GM23338 (cell line): ENCODE measurements at regions not wholly inside any gene's neighbourhood (a gene's known extent, or its start where the extent isn't known, plus 50 kb on each side); places are given as distances from the start of the nearest gene placed in this dataset.

Experiments
- ATAC-seq: fragments of 200-7000 bp; cut with Tn5 transposase; 3 replicates; pipeline ENCODE4 v1.9.1; 2020
- DNase-seq: peaks from one replicate; pipeline ENCODE4 v3.0.0-alpha.2; 2015; ENCODE audit warnings: low spot score
- H2AFZ ChIP-seq: fragments of 200-600 bp; sonication (generic); 2 replicates; pipeline ENCODE4 v1.8.0; 2016; ENCODE audit warnings: antibody characterized with exemption, mild to moderate bottlenecking, moderate library complexity
- H3F3A ChIP-seq: fragments of 200-600 bp; sonication (generic); replicated peaks from 2 replicates; pipeline ENCODE4 v1.8.0; 2017; ENCODE audit warnings: antibody characterized with exemption, mixed run types, low read depth
- H3K27ac ChIP-seq: fragments of 200-600 bp; sonication (generic); 2 replicates; pipeline ENCODE4 v1.6.1; 2016; ENCODE audit warnings: low read depth
- H3K27me3 ChIP-seq: fragments of 200-600 bp; sonication (generic); 2 replicates; pipeline ENCODE4 v1.8.0; 2016; ENCODE audit warnings: mild to moderate bottlenecking, mixed run types, moderate library complexity; ENCODE audit not compliant: insufficient read depth
- H3K36me3 ChIP-seq: fragments of 200-600 bp; sonication (generic); 2 replicates; pipeline ENCODE4 v1.8.0; 2016; ENCODE audit warnings: mild to moderate bottlenecking; ENCODE audit not compliant: insufficient read depth
- H3K4me1 ChIP-seq: fragments of 200-600 bp; sonication (generic); 2 replicates; pipeline ENCODE4 v1.8.0; 2016; ENCODE audit warnings: mild to moderate bottlenecking, moderate library complexity; ENCODE audit not compliant: insufficient read depth
- H3K4me2 ChIP-seq: fragments of 200-600 bp; sonication (generic); 2 replicates; pipeline ENCODE4 v1.7.1; 2017; ENCODE audit warnings: mixed run types
- H3K4me3 ChIP-seq: fragments of 200-600 bp; sonication (generic); 2 replicates; pipeline ENCODE4 v1.6.1; 2016; ENCODE audit warnings: mixed run types
- H3K79me2 ChIP-seq: fragments of 200-600 bp; sonication (generic); replicated peaks from 2 replicates; pipeline ENCODE4 v1.8.0; 2017; ENCODE audit warnings: mild to moderate bottlenecking; ENCODE audit not compliant: insufficient read depth
- H3K9me2 ChIP-seq: fragments of 200-600 bp; sonication (generic); 2 replicates; pipeline ENCODE4 v1.8.0; 2017; ENCODE audit not compliant: insufficient read depth
- H4K20me1 ChIP-seq: fragments of 200-600 bp; sonication (generic); replicated peaks from 2 replicates; pipeline ENCODE4 v1.8.0; 2017; ENCODE audit warnings: mild to moderate bottlenecking; ENCODE audit not compliant: insufficient read depth
- H3K27ac Mint-ChIP-seq: 2 replicates; pipeline ENCODE4 v1.8.0; 2020; ENCODE audit warnings: inconsistent platforms, mild to moderate bottlenecking, moderate library complexity, mixed read lengths
- H3K27me3 Mint-ChIP-seq: 3 replicates; pipeline ENCODE4 v1.8.0; 2022; ENCODE audit warnings: low read depth, mild to moderate bottlenecking, moderate library complexity, mixed read lengths, inconsistent platforms; ENCODE audit not compliant: insufficient read depth, poor library complexity
- H3K36me3 Mint-ChIP-seq: 3 replicates; pipeline ENCODE4 v1.8.0; 2021; ENCODE audit warnings: low read depth, mild to moderate bottlenecking, inconsistent platforms, moderate library complexity, mixed read lengths
- H3K4me1 Mint-ChIP-seq: 3 replicates; pipeline ENCODE4 v1.8.0; 2020; ENCODE audit warnings: mild to moderate bottlenecking, inconsistent platforms, mixed read lengths
- H3K4me3 Mint-ChIP-seq: 3 replicates; pipeline ENCODE4 v1.8.0; 2021; ENCODE audit warnings: moderate library complexity, mild to moderate bottlenecking, inconsistent platforms, mixed read lengths
- H3K9me3 Mint-ChIP-seq: 3 replicates; pipeline ENCODE4 v1.8.0; 2020; ENCODE audit warnings: moderate library complexity, mild to moderate bottlenecking, inconsistent platforms, mixed read lengths
- CREB1 ChIP-seq: fragments of 250-450 bp; sonication (Bioruptor Pico); IDR thresholded peaks from 2 replicates; pipeline ENCODE4 v1.5.0; 2020; ENCODE audit warnings: low read depth, mild to moderate bottlenecking, moderate library complexity
- CTCF ChIP-seq, 2 experiments: fragments of 200-600 bp in 1 of 2; sonication (generic) in 1 of 2; conservative IDR thresholded peaks; 2 replicates each; pipeline versions ENCODE4 v1.5.1 to v1.6.1; 2016 to 2017; ENCODE audit warnings: antibody characterized with exemption in 2 of 2, low read depth in 2 of 2, mild to moderate bottlenecking in 2 of 2, moderate library complexity in 1 of 2
- ETS1 ChIP-seq: IDR thresholded peaks from 2 replicates; pipeline ENCODE4 v1.6.1; 2016; ENCODE audit warnings: antibody characterized with exemption
- EZH2 ChIP-seq: fragments of 200-600 bp; sonication (generic); IDR thresholded peaks from one replicate; pipeline ENCODE4 v1.8.0; 2017; ENCODE audit warnings: antibody characterized with exemption, mild to moderate bottlenecking, low read depth; ENCODE audit not compliant: unreplicated experiment
- EZH2phosphoT487 ChIP-seq: fragments of 200-600 bp; sonication (generic); IDR thresholded peaks from one replicate; pipeline ENCODE4 v1.8.1; 2018; ENCODE audit warnings: antibody characterized with exemption; ENCODE audit not compliant: unreplicated experiment
- JUNB ChIP-seq: IDR thresholded peaks from one replicate; pipeline ENCODE4 v1.6.1; 2016; ENCODE audit warnings: antibody characterized with exemption; ENCODE audit not compliant: unreplicated experiment
- NANOG ChIP-seq: IDR thresholded peaks from 2 replicates; pipeline ENCODE4 v1.6.1; 2016; ENCODE audit warnings: antibody characterized with exemption, borderline replicate concordance
- POLR2AphosphoS5 ChIP-seq: IDR thresholded peaks from 2 replicates; pipeline ENCODE4 v1.6.1; 2016; ENCODE audit warnings: antibody characterized with exemption, low read depth
- REST ChIP-seq: IDR thresholded peaks from one replicate; pipeline ENCODE4 v1.6.1; 2018; ENCODE audit warnings: antibody characterized with exemption; ENCODE audit not compliant: unreplicated experiment
- STAT1 ChIP-seq: IDR thresholded peaks from one replicate; pipeline ENCODE4 v1.6.1; 2016; ENCODE audit warnings: antibody characterized with exemption; ENCODE audit not compliant: unreplicated experiment
- ZNF114 ChIP-seq: fragments of 250-450 bp; sonication (Bioruptor Pico); IDR thresholded peaks from 2 replicates; pipeline ENCODE4 v1.5.0; 2020; ENCODE audit warnings: mild to moderate bottlenecking, moderate library complexity
- ZNF331 ChIP-seq: fragments of 250-450 bp; sonication (Bioruptor Pico); IDR thresholded peaks from 2 replicates; pipeline ENCODE4 v1.5.0; 2020; ENCODE audit warnings: low read depth, mild to moderate bottlenecking, moderate library complexity
- ZNF462 ChIP-seq: fragments of 250-450 bp; sonication (Bioruptor Pico); IDR thresholded peaks from 2 replicates; pipeline ENCODE4 v1.5.0; 2020; ENCODE audit warnings: mild to moderate bottlenecking, moderate library complexity

- no peak for DNase-seq
- H3K36me3 Mint-ChIP-seq, result no peaks in the 10 kb centered on the region
- H3K9me3 Mint-ChIP-seq, result no peaks in the 10 kb centered on the region
- peaks cover 5% of the 10 kb centered on the region; the same call in 1 of the 3 replicates for H3K4me1 Mint-ChIP-seq
- no peak overlapping the region for H3K27ac ChIP-seq
- no peak for ATAC-seq
- H4K20me1 ChIP-seq, result no peaks in the 10 kb centered on the region
- H3K4me1 ChIP-seq, result no peaks in the 10 kb centered on the region
- H3K4me3 ChIP-seq, result no peak overlapping the region
- no peaks in the 10 kb centered on the region for H3K79me2 ChIP-seq
- no peak overlapping the region for H2AFZ ChIP-seq
- H3K27me3 Mint-ChIP-seq, result no peaks in the 10 kb centered on the region
- no peaks in the 10 kb centered on the region for H3K36me3 ChIP-seq
- H3F3A ChIP-seq, result no peaks in the 10 kb centered on the region
- no peak overlapping the region for H3K4me3 Mint-ChIP-seq
- TF ChIP-seq CTCF (conservative IDR thresholded peaks at IDR 0.05; ENCODE audit: low read depth in 2 of 2) (no peak), NANOG (no peak), ZNF114 (CRISPR knock-in tag) (no peak), EZH2 (no peak), REST (no peak), CREB1 (CRISPR knock-in tag) (no peak), POLR2AphosphoS5 (no peak), ETS1 (no peak), ZNF462 (no peak), EZH2phosphoT487 (no peak), STAT1 (no peak), ZNF331 (CRISPR knock-in tag) (no peak), JUNB (no peak)
- no peak overlapping the region for H3K27ac Mint-ChIP-seq
- H3K27me3 ChIP-seq, result no peaks in the 10 kb centered on the region
- no peak overlapping the region for H3K4me2 ChIP-seq
- H3K9me2 ChIP-seq, result no peaks in the 10 kb centered on the region
These were observed 298.3 kb downstream of the PTEN start for GRCh38 chr10:88161756-88162155.
